ENCODE measurements at regions not wholly inside any gene's neighbourhood (a gene's known extent, or its start where the extent isn't known, plus 50 kb on each side); places are given as distances from the start of the nearest gene placed in this dataset.
"Not testable (repeated sequence)": the region's sequence is repeated elsewhere in the genome, so short reads cannot be mapped to it uniquely, and the experiment has no call there.

- DNase-seq (ENCODE audit: low read depth), result no peak
Measured at GRCh38 chr6:97914912-97915311, 631.9 kb upstream of the MMS22L start.

- no peak for DNase-seq (ENCODE audit: low read depth)
Measured at GRCh38 chr6:97915537-97915936, 632.5 kb upstream of the MMS22L start.

GRCh38 chr6:97917369-97917768 lies 634.4 kb upstream of the MMS22L start:
- no peak for DNase-seq (ENCODE audit: low read depth)

GRCh38 chr6:97919046-97919445 lies 636.0 kb upstream of the MMS22L start:
- no peak for DNase-seq (ENCODE audit: low read depth)

GRCh38 chr6:97919631-97920030 lies 636.6 kb upstream of the MMS22L start:
- no peak for DNase-seq (ENCODE audit: low read depth)

- no peak for DNase-seq (ENCODE audit: low read depth)
Measured at GRCh38 chr6:97923249-97923648, 640.2 kb upstream of the MMS22L start.

GRCh38 chr6:97925504-97925903 lies 642.5 kb upstream of the MMS22L start:
- DNase-seq (ENCODE audit: low read depth), result no peak

GRCh38 chr6:97939440-97940168 lies 656.6 kb upstream of the MMS22L start:
- DNase-seq (ENCODE audit: low read depth), result no peak

GRCh38 chr6:97947841-97948240 lies 664.8 kb upstream of the MMS22L start:
- no peak for DNase-seq (ENCODE audit: low read depth)

- DNase-seq (ENCODE audit: low read depth), result no peak
Measured at GRCh38 chr6:97958134-97958533, 675.1 kb upstream of the MMS22L start.

- DNase-seq (ENCODE audit: low read depth), result no peak
Measured at GRCh38 chr6:97963193-97963592, 680.2 kb upstream of the MMS22L start.

GRCh38 chr6:97969065-97969464 lies 686.0 kb upstream of the MMS22L start:
- no peak for DNase-seq (ENCODE audit: low read depth)

- no peak for DNase-seq (ENCODE audit: low read depth)
Measured at GRCh38 chr6:97977084-97977483, 694.1 kb upstream of the MMS22L start.

- DNase-seq (ENCODE audit: low read depth), result no peak
Measured at GRCh38 chr6:97978855-97979271, 695.8 kb upstream of the MMS22L start.

GRCh38 chr6:97979285-97979684 lies 696.3 kb upstream of the MMS22L start:
- DNase-seq (ENCODE audit: low read depth), result not testable (repeated sequence)

- DNase-seq (ENCODE audit: low read depth), result no peak
Measured at GRCh38 chr6:97989451-97989850, 706.4 kb upstream of the MMS22L start.

- no peak for DNase-seq (ENCODE audit: low read depth)
Measured at GRCh38 chr6:97995158-97995557, 712.1 kb upstream of the MMS22L start.

- no peak for DNase-seq (ENCODE audit: low read depth)
Measured at GRCh38 chr6:98002678-98003077, 719.7 kb upstream of the MMS22L start.

- DNase-seq (ENCODE audit: low read depth), result no peak
Measured at GRCh38 chr6:98014442-98015201, 731.6 kb upstream of the MMS22L start.

GRCh38 chr6:98016565-98016964 lies 733.5 kb upstream of the MMS22L start:
- DNase-seq (ENCODE audit: low read depth), result no peak

GRCh38 chr6:98020222-98020621 lies 737.2 kb upstream of the MMS22L start:
- DNase-seq (ENCODE audit: low read depth), result no peak

- no peak for DNase-seq (ENCODE audit: low read depth)
Measured at GRCh38 chr6:98024359-98024758, 741.3 kb upstream of the MMS22L start.

GRCh38 chr6:98027898-98028297 lies 744.9 kb upstream of the MMS22L start:
- no peak for DNase-seq (ENCODE audit: low read depth)

- DNase-seq (ENCODE audit: low read depth), result no peak
Measured at GRCh38 chr6:98033617-98034016, 750.6 kb upstream of the MMS22L start.

Measured in GM04503 (cell line).